ENCODE measurements at regions not wholly inside any gene's neighbourhood (a gene's known extent, or its start where the extent isn't known, plus 50 kb on each side); places are given as distances from the start of the nearest gene placed in this dataset.

DNA sequence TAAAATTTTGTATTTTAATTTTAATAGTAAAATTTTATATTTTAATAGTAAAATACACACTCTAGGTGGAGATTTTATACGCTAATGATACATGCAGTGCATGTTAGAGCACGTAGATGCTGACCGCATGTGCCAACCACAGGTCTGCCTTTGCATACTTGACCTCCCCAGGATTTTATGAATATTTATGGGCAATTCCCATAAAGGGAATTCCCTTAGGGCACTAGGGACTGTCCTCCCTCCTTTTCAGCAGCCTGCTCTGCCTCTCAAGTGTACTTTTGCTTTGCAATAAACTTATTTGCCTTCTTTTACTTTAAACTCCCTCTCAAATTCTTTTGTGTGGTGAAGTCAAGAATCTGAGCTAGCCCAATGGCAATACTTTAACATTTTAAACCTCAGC is 217.7 kb upstream of the CDH8 start:
- no peak for DNase-seq (ENCODE audit: low read depth in 2 of 2)

DNA sequence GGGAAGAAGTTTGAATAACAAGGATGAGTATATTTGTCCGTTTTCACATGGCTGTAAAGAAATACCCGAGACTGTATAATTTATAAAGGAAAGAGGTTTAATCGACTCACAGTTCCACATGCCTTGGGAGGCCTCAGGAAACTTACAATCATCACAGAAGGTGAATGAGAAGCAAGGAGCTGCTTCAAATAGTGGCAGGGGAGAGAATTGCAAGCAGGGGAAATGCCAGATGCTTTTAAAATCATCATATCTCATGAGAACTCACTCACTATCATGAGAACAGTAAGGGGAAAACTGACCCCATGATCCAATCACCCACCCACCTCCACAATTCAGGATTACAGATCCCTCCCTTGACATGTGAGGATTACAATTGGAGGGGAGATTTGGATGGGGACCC is 212.8 kb upstream of the CDH8 start:
- DNase-seq (ENCODE audit: low read depth in 2 of 2) = no peak

DNA sequence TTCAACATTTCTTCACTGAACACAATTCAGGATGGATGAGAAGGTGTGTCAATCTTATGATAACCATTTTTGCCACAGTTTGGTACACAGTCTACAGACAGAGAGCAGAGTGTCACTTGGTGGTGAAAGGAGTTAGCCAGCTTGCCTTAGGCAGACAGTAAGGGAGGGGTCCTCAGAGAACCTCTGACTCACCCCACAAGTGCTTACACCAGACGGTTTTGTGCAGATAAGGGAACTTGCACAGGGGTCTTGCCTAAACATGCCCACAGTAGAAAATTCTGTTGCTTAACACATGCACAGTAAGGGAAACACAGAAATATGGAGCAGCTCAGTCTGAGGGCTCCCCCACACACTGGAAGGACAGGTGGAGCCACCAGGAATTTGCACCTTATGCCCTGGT is 204.5 kb upstream of the CDH8 start:
- no peak for DNase-seq (ENCODE audit: low read depth in 2 of 2)

- DNase-seq (ENCODE audit: low read depth in 2 of 2) = peak; percentile 14 to 15
Measured at GRCh38 chr16:62225675-62226074, 189.4 kb upstream of the CDH8 start.

- DNase-seq (ENCODE audit: low read depth in 2 of 2) = no peak
Measured at GRCh38 chr16:62224646-62225209, 188.5 kb upstream of the CDH8 start.

GRCh38 chr16:62216837-62217236 is 180.6 kb upstream of the CDH8 start:
- DNase-seq (ENCODE audit: low read depth in 2 of 2) = no peak

DNA sequence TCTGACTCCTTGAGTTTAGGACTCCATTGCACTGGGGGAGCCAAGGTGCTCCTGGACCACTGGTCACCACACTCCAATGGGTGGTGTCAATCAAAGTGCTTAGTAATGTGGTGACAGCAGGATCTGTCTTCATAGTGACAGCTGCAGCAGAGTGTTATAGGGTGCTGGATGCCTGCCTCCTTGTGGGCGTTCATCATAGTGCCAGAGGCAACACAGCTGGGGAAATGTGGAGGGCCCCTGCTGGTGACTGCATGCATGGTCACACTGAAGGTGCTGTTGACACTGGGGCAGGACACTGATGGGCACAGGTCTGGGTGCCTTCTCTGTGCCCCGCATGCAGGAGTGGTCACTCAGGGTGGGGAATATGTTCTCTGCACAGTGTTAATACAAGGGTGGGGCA is 177.5 kb upstream of the CDH8 start:
- DNase-seq (ENCODE audit: low read depth in 2 of 2) = no peak

DNA sequence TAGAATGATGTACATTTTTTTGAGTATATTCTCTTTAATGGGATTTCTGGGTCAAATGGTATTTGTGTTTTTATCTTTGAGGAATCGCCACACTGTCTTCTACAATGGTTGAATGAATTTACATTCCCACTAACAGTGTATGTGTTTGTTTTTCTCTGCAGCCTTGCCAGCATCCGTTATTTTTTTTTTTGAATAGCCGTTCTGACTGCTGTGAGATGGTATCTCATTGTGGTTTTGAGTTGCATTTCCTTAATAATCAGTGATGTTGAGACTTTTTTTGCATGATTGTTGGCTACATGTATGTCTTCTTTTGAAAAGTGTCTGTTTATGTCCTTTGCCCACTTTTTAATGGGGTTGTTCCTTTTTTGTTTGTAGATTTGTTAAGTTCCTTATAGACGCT is 172.7 kb upstream of the CDH8 start:
- DNase-seq (ENCODE audit: low read depth in 2 of 2) = no peak

DNA sequence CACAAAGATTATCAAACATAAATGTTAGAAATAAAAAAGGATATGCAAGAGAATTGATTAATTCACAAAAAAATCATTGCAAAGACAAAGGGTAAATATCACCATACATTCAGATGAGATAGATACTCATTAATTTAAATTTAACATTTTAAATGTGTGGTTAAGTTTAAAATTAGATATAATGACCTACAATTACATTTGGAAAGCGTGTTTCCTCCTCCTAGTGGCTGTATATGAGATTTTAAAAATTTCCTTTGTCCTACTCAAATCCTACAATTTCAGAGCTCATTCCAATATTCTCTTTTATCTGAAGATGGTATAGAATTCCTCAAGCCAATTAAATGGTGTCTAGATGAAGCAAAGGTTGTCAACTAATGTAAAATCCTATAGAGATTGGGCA is 169.2 kb upstream of the CDH8 start:
- DNase-seq (ENCODE audit: low read depth in 2 of 2) = no peak

DNA sequence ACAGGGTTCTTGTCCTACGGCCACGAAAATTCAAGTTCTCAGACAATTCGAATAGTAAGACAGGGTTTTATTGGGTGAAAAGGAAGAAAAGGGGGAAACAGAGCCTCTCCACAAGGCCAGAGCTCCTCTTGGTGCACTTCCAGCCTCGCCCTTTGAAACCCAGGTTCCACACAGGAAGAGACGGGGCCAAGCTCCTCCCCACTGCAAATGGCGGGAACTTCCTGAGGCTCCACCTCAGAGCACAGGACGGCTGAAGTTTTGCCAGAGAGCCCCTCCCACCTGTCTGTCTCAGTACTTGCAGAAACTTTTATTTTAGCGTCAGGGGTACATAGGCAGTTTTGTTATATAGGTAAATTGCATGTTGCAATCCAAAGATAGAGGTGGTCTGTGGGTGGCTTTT is 165.7 kb upstream of the CDH8 start:
- no peak for DNase-seq (ENCODE audit: low read depth in 2 of 2)

DNA sequence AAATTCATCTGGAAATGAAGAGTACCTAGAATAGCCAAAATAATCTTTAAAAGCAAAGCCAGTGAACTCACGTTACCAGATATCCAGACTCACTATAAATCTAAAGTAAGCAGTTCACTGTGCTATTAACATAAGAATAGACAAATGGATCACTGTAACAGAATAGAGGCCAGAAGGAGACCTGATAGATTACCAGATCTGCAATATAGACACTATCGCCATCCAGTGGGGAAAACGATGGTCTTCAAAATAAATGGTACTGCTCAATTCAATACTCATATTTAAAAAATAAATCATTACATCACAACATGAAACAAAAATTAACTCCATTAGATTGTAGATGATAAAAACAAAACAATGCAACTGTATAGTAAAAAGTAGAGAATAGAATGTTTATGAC is 158.6 kb upstream of the CDH8 start:
- no peak for DNase-seq (ENCODE audit: low read depth in 2 of 2)

- DNase-seq (ENCODE audit: low read depth in 2 of 2) = peak; percentile 13 to 15
Measured at GRCh38 chr16:62190426-62190825, 154.2 kb upstream of the CDH8 start.

- no peak for DNase-seq (ENCODE audit: low read depth in 2 of 2)
Measured at GRCh38 chr16:62177351-62178203, 141.3 kb upstream of the CDH8 start.

DNA sequence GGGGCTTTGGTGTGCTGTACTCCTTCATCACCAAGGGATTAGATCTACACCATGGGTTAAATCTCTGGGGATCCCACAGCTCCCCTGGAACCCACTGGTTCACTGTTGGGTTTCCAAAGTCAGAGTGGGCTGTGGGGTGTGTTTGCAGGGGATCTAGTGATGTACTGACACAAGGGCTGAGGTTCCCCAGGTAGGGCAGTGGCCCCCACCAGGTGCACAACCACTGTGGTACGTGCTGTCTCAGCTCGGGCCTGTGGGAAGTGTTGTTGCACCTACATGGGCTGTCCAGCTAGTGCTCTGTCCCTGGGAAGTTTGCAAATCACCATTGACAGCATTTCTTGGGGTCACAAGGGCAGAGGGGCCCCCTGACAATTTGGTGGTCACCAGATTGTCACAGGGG is 134.4 kb upstream of the CDH8 start:
- DNase-seq (ENCODE audit: low read depth in 2 of 2) = no peak

GRCh38 chr16:62167551-62167950 is 131.3 kb upstream of the CDH8 start:
- no peak for DNase-seq (ENCODE audit: low read depth in 2 of 2)

GRCh38 chr16:62157544-62157943 is 121.3 kb upstream of the CDH8 start:
- no peak for DNase-seq (ENCODE audit: low read depth in 2 of 2)

DNA sequence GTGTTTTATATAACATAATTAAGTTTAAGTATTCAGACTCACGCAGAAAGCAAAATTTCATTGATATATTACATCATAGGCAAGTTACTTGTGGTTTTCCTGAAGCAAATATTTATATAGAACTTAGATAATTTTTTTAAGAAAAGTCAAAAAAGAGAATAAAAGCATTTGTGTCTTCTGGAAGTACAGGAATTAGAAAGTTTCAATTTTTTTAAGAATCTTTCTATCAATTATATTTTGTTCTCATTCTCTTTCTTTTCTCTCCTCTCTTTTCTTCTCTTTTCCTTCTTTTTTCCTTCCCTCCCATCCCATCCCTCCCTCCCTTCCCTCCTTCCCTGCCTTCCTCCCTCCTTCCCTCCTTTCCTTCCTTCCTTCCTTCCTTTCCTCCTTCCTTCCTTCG is 120.7 kb upstream of the CDH8 start:
- no peak for DNase-seq (ENCODE audit: low read depth in 2 of 2)

- peak; percentile 89 for DNase-seq (ENCODE audit: low read depth in 2 of 2)
Measured at GRCh38 chr16:62149631-62150030, 113.4 kb upstream of the CDH8 start.

DNA sequence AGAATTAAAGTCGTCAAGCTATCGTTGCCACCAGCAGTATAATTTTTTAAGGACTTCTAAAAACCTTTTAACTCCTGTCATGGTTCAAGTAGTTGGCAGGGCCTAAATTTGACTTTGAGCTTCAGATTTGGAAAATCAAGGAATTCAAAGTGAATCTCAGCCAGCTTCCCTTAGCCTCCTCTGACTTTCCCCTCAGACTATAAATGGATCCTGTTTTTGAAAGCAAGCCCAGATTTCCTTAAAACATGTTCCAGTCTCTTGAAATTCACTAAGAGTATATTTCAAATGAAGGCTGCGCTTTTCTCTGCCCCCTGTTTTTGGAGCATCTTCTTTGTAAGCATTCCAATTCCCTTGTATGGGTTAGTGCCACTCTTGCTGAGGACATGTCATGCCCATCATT is 101.8 kb upstream of the CDH8 start:
- DNase-seq (ENCODE audit: low read depth in 2 of 2) = no peak

DNA sequence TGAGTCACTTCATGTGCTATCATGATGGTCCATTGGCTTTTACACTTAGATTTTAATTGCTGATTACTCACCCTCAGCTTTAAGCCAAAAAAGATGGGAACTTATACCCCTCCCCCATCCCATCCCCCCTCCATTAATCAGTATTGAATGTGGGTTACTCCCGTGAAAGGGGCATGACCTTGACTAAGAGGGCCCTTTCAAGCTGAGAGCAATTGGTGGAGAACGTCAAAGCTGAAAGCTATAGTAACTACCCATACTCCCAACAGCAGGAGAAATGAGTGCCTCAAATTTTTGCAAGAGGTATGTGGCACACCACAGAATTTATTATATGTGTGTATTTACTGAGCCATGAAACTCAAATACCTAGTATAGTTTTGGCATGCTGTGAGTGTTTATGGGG is 99.7 kb upstream of the CDH8 start:
- peak; percentile 93 to 94 for DNase-seq (ENCODE audit: low read depth in 2 of 2)

DNA sequence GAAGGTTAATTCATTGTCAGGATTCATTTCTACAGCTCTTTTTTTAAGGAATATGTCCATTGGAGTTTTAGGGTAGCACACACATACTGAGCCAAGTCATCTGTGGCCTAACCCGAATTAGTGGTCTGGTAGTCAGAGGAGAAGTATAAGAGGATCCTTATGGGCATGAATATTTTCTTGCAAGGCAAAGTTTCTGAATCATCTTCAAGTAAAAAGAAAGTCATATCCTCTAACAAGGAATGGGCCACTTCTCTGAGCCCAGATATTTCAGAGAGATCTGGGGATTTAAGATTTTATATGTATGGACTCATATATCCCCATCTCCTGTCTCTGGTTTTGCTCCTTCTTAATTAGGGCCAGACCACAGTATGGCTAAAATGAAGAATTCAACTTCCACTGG is 99.2 kb upstream of the CDH8 start:
- DNase-seq (ENCODE audit: low read depth in 2 of 2) = no peak

DNA sequence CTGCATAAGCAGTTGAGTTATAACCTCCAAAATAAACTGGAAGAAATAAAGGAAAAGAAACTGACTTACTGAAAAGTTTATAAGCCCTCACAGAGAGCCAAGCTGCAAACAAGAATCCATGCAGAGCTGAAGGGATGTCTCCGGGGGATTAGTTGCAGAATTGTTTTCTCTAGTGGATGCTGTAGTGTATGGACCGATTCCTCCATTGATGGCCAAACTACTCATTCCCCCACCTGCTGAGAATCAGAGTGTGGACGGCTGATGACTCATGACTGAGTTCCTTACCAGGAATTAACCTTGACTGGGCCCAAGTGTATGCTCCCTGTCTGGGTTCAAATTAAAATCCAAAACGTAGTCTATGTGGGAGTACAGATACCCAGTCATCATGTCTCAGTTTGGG is 93.9 kb upstream of the CDH8 start:
- peak in 1 of 2 experiments; percentile 0 for DNase-seq (ENCODE audit: low read depth in 2 of 2)

- no peak for DNase-seq (ENCODE audit: low read depth in 2 of 2)
Measured at GRCh38 chr16:62105244-62105643, 69.0 kb upstream of the CDH8 start.

DNA sequence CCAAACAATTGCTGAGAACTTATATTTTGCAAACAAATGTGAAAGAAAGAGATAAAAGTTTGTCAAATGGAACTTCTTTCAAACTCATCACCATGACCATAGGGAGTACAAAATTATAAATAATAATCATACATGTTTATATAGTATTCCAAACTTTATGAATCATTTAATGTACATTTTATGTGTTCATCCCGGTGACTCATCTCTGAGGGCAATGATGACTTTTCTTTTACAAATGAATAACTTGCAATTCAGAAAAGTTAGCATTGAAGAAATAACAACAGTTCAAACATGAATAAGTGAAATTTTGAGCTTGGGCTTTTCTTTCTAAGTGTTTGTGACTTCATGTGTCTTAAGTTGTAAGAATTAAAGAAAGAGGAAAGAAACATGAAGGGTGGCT is 66.3 kb upstream of the CDH8 start:
- no peak for DNase-seq (ENCODE audit: low read depth in 2 of 2)

Measured in fibroblast of skin of left quadriceps (primary cell).